ENCODE measurements at regions not wholly inside any gene's neighbourhood (a gene's known extent, or its start where the extent isn't known, plus 50 kb on each side); places are given as distances from the start of the nearest gene placed in this dataset.

DNA sequence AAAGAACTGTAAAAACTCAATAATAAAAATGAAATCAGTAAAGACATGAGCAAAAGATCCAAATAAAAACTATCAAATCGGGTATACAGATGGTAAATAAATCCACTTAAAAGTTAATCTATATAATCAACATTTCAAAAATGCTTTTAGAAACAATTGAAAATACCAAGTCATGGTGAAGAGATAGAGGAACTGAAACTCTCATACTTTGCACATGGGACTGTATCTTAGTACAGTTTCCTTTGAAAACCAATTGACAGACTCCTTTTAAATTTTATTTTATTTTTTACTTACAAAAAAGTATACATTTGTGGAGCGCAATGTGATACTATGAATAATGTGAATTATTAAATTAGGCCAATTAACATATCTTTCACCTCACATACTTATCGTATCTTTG is 98.6 kb upstream of the FAR2 start:
- TF ChIP-seq, protein P1, sequence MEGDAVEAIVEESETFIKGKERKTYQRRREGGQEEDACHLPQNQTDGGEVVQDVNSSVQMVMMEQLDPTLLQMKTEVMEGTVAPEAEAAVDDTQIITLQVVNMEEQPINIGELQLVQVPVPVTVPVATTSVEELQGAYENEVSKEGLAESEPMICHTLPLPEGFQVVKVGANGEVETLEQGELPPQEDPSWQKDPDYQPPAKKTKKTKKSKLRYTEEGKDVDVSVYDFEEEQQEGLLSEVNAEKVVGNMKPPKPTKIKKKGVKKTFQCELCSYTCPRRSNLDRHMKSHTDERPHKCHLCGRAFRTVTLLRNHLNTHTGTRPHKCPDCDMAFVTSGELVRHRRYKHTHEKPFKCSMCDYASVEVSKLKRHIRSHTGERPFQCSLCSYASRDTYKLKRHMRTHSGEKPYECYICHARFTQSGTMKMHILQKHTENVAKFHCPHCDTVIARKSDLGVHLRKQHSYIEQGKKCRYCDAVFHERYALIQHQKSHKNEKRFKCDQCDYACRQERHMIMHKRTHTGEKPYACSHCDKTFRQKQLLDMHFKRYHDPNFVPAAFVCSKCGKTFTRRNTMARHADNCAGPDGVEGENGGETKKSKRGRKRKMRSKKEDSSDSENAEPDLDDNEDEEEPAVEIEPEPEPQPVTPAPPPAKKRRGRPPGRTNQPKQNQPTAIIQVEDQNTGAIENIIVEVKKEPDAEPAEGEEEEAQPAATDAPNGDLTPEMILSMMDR (IDR thresholded peaks at IDR 0.05): no peak
- no peak for TF ChIP-seq POLR2A (IDR thresholded peaks at IDR 0.05)
